ENCODE measurements at regions not wholly inside any gene's neighbourhood (a gene's known extent, or its start where the extent isn't known, plus 50 kb on each side); places are given as distances from the start of the nearest gene placed in this dataset.

DNA sequence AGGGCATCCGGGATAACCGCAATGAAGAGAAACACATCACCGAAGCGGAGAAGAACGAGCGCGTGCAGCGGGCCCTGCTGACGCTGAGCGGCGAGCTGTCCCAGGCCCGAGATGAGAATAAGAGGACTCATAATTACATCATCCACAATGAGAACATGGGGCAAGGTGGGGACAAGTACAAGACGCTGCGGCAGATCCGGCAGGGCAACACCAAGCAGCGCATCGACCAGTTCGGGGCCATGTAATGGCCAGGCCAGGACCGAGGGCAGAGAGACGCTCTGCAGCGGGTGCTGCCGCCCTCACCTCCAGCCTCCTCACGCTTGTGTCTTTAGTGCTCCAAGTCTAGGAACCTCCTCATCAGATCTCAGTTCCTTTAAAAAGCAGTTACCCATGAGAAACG lies 863.7 kb upstream of the ALCAM start:
- no peak for DNase-seq (ENCODE audit: low spot score)

DNA sequence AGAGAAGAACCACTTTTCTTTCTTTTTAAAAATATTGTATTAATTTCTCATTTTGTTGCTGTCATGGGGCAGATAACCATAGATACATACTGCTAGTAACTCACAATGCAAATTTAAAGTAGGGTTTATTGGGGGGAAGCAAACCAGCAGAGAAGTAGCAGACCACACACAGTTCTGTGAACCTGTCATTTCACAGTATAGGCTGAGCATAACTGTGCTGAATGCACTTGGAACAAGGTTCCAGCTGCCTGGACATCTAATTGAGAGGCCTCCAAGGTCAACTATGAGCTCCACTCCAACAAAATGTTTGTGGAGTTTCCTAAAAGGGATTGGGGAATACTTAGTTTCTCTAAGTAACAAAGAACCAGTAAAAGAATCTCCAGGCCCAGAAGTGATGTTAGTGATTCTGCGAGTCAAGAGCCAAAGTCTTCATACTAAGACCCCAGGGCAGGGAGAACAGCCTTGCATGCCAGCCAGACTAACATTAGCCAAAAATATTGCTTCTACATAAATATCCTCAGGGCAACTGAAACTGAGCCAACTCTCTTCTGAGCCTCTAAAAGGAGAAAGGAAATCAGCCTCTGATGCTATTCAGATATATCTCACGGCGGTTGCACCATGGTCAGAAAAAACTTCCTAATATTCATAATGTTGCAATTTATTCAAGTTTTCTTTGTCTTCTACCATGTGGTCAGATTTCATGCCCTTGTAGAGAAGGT lies 856.4 kb upstream of the ALCAM start:
- no peak for DNase-seq (ENCODE audit: low spot score)

- DNase-seq (ENCODE audit: low spot score) = no peak
These were observed 852.3 kb upstream of the ALCAM start for GRCh38 chr3:104514371-104514770.

DNA sequence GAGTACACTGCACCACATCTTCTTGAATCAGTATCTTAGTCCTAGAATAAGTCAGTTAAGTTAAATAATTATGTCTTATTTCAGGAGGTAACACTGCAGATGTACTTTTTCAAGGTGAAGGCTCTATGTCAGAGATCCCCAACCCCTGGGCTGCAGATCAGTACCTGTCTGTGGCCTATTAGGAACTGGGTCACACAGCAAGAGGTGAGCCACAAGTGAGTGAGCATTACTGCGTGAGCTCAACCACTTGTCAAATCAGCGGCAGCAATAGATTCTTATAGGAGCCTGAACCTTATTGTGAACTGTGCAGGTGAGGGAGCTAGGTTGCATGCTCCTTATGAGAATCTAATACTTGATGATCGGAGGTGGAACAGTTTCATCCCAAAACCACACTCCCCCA lies 851.9 kb upstream of the ALCAM start:
- no peak for DNase-seq (ENCODE audit: low spot score)

DNA sequence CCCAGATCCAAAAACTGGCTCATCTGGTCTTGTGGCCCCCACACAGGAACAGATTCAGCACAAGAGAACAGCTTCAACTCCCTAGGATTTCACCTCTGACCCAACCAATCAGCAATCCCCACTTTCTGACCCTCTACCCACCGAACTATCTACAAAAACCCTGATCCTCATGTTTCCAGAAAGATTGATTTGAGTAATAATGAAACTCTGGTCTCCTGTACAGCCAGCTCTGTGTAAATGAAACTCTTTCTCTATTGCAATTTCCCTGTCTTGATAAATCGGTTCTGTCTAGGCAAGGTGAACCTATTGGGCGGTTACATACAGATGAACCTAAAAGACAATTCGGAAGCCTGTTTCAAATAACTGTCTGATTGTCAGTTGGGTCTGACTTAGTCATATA lies 847.6 kb upstream of the ALCAM start:
- DNase-seq (ENCODE audit: low spot score) = no peak

GRCh38 chr3:104519468-104520227 lies 847.1 kb upstream of the ALCAM start:
- no peak for DNase-seq (ENCODE audit: low spot score)

- DNase-seq (ENCODE audit: low spot score) = no peak
These were observed 846.5 kb upstream of the ALCAM start for GRCh38 chr3:104520228-104520655.

DNA sequence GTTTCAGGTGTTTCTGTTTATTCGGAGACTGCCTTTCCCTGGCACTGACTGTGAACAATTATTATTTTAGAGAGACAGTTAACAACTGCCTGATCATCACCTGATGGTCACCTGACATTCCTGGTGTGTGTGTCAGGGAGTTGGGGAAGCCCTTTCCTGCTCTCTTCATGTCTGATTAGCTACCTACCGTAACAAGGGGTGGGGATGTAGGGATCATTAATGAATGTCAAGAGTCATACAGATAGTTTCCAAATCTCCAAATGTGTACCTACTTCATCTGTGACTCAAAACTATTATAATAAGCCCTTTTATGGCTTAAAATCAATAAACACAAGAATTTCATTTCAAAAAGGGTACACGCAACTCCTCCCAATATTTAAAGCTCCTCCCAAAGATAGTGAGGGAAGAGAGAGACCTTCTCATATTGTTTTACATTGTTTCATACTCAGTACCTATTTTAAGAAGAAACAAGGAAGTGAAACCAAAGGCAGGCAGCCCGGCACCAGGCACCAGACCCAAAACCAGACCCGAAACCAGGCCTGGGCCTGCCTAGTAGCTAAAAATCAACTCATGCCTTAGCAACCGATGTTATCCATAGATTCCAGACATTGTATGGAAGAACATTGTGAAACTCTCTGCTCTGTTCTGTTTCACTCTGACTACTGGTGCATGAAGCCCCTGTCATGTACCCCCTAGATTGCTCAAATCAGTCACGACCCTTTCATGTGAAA lies 844.9 kb upstream of the ALCAM start:
- DNase-seq (ENCODE audit: low spot score) = no peak

DNA sequence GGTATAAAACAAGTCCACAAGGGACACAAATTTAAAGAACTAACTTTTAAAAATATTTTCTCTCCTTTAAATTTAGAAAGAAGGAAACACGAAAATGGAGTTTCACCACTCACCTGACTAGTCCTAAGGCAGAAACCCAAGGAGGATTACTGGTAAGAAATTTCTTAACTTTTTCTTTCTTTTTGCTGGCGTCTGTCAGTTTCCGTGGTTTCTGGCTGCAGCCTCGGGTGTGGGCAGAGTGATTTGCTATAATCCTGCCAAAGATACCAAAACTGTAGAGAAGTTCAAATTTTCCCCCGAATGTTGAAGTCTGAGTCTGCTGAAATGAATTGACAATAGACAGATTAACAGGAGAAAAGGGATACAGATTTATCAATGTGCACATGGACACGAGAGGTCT lies 843.6 kb upstream of the ALCAM start:
- no peak for DNase-seq (ENCODE audit: low spot score)

GRCh38 chr3:104526901-104527401 lies 839.8 kb upstream of the ALCAM start:
- no peak for DNase-seq (ENCODE audit: low spot score)

- no peak for DNase-seq (ENCODE audit: low spot score)
These were observed 835.8 kb upstream of the ALCAM start for GRCh38 chr3:104530934-104531333.

DNA sequence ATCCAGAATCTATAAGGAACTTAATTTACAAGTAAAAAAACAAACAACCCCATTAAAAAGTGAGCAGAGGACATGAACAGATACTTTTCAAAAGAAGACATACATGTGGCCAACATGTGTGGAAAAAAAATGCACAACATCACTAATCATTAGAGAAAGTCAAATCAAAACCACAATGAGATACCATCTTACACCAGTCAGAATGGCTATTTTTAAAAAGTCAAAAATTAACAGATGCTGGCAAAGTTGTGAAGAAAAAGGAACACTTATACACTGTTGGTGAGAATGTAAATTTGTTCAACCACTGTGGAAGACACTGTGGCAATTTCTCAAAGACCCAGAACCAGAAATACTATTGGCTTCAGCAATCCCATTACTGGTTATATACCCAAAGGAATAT lies 830.0 kb upstream of the ALCAM start:
- DNase-seq (ENCODE audit: low spot score) = no peak

DNA sequence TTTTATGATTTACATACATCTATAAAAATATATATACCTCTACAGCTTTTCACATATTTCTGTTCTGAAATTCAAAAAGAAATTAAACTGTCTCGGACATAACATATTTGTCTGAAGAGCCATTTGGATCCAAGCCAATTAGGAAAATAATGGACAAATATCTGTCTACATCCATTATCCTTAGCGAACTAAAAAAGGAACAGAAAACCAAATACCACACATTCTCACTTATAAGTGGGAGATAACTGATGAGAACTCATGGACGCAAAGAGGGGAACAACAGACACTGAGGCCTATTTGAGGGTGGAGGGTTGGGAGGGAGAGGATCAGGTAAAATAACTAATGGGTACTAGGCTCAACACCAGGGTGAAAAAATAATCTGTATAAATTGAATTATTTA lies 829.4 kb upstream of the ALCAM start:
- no peak for DNase-seq (ENCODE audit: low spot score)

DNA sequence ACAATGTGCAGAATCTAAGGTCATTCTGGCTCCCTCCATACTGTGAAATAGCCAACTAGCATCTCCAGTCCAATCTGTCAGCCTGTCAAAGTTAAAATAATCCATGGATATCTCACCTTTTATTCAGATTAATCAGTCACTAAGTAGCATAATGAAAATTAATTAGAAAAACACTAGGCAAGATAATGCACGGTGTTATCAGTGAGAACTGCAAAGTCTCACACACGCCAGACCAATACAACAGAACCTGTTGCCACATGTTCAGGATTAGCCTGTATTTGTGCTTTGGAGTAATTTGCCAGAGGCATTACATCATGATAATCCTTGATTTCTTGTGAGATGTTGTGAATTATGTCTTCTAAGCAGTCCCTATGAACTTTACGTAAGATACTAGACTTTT lies 820.4 kb upstream of the ALCAM start:
- DNase-seq (ENCODE audit: low spot score) = no peak

GRCh38 chr3:104547031-104547430 lies 819.7 kb upstream of the ALCAM start:
- no peak for DNase-seq (ENCODE audit: low spot score)

DNA sequence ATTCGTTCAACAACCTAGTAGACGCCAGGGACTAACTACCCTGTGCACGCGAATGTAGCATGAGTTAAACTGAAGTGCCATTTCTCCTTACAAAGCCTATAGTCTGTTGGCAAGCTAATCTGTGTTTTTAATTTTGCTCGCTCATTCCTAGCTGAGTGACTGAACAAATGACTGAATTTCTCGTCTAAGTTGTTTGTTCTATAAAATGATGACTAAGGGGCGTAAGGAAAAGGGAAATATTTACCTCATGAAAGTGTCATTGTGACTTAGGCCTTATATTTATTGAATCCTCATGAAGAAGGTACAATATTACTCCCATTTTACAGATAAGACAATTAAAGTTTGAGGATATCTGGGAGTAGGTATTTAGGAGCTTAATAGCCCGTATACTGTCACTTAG lies 818.3 kb upstream of the ALCAM start:
- no peak for DNase-seq (ENCODE audit: low spot score)

GRCh38 chr3:104549099-104549714 lies 817.5 kb upstream of the ALCAM start:
- DNase-seq (ENCODE audit: low spot score) = no peak

- DNase-seq (ENCODE audit: low spot score) = no peak
These were observed 813.6 kb upstream of the ALCAM start for GRCh38 chr3:104553121-104553520.

DNA sequence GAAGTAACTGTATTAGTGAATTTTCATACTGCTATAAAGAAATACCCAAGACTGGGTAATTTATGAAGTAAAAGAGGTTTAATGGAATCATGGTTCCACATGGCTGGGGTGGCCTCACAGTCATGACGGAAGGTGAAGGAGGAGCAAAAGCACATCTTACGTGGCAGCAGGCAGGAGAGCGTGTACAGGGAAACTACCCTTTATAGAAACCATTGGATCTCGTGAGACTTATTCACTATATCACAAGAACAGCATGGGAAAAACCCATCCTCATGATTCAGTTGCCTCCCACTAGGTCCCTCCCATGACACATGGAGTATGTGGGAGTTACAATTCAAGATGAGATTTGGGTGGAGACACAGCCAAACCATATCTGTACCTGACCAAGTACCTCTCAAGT lies 812.3 kb upstream of the ALCAM start:
- no peak for DNase-seq (ENCODE audit: low spot score)

DNA sequence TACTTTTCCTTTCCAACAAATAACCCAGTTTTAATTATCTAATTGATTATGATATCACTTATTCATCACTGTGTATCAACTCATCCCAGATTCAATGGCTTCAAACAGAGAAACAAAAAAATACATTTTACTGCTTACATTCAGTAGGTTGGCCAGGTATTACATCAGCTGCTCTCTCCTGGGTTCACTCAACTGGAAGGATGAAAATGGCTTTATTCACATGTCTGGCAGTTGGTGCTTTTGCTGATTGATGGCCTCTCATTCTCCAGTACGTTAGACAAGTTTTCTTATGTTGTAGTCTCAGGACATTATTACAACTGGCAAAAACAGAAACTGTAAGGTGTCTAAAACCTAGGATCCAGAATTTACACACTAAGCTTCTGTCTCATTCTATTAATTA lies 811.0 kb upstream of the ALCAM start:
- DNase-seq (ENCODE audit: low spot score) = no peak

DNA sequence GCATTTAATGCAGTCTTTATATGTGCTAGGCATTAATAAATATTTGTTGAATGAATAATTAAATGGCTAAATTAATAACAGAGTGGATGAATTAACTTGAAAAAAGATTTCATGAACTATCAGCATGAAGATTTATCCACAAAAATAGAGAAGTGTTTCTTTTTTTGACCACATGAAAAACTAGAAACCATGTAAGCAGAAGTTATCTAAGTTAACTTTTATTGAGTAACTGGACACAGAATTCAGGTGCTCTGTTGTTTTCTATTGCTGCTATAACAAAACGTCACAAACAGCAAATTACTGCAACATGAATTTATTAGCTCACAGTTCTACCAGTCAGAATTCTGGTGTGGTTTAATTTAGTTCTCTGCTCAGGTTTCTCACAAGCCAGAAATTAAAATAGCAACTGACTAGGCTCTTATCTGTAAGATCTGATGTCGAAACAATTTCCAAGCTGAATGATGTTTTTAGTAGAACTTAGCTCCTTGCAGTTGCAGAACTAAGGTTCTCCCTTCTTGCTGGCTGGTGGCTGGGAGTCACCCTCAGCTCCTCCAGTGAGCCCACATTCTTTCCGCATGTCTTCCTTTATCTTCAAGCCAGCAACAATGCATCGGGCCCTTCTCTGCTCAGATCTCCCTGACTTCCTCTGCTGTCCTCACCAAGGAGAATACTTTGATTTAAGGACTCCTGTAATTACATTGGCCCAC lies 810.2 kb upstream of the ALCAM start:
- DNase-seq (ENCODE audit: low spot score) = no peak

DNA sequence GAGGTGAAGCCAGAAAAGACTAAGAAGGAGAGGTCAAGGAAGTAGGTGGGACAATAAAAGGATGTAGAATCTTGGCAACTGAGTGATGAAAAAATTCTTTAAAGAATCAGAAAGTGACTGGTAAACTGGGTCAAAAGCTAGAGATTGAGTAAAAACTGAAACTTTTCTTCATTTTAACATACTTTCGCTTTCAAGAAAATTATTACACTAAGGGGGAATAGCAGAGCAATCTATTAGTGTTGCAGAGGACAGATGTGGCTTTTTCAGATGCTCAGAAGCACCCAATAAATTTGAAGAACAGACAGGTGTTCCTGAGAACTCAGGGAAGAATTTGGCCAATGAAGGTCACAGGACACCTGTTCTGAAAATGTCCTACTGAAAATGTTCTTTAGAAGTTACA lies 805.4 kb upstream of the ALCAM start:
- DNase-seq (ENCODE audit: low spot score) = no peak
